HG02943 (cell line): ENCODE measurements at regions not wholly inside any gene's neighbourhood (a gene's known extent, or its start where the extent isn't known, plus 50 kb on each side); places are given as distances from the start of the nearest gene placed in this dataset.

ENCODE experiments used
- ATAC-seq: cut with Tn5 transposase; IDR thresholded peaks from one replicate; pipeline ENCODE4 v1.9.1; 2021; ENCODE audit warnings: mild to moderate bottlenecking, low read depth, moderate library complexity; ENCODE audit not compliant: unreplicated experiment

DNA sequence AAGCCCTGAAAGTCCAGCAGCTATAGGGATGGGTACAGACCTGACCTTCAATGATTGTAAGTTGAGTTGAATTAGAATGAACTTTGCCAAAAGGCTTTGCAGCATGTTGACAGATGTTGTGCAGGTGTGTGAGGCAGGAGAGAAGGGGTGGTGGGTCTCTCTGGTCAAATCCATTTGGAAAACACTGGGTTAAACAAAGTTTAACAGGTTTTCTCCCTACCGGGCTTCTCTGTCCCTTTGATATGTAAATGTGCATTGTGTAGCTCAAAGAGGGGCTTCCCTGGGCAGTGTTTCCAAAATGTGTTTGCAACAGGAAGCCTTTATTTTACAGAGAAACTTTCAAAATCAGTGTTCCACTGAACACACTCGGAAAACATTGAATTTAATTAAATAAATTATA lies 72.1 kb upstream of the BRINP1 start:
- no peak for ATAC-seq

DNA sequence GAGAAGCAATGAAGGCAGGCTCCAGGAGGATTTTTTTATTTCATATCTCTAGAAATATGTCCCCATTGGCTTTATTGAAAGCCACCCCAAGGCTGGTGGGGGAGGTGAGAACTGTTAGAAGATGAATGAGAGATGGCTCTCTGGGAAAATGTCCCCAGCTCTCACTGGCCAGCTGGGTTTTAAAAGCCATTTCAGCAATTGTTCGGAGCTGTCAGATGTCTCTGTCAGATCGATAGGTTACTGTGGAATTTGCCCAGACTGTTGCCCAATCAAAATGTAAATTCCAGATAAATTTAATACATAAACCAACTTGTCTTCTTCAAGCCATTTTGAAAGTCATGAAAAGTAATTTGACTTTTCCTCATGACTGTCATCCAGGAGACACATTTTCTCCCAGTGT lies 67.0 kb upstream of the BRINP1 start:
- no peak for ATAC-seq

DNA sequence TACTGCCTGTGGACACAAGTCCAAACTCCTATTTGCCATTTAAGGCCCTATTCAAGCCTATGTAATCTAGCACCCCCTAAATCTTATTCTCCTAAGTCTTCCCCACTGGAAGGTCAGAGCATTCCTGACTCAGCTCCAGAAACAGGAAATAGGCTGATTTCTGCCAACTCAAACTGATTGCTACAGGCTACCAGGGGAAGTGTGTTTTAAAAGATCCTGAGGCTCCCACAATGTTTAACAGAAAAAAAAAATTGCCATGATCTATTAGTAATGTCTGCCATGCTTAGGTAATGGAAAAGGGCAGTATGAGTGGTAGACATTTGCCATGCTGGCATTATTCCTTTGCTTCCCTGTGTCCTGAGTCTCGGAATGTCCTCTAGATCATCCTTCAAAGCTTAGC lies 65.8 kb upstream of the BRINP1 start:
- ATAC-seq = no peak

DNA sequence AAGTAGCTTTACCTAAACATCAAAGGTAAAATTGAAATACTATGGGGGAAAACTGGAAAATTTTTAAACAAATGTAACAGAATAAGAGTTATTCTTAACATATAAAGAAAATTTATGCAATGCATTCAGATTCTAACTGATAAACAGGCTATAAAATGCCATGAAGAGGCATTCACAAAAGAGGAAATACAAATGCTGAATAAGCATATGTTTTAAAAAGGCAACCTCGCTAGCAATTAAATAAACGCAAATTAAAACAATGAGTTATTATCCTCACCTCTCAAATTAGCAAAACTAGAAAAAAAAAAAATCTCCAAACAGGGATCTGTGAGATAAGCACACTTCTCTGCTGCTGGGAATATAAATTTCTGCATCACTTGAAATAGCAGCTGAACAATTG lies 63.2 kb upstream of the BRINP1 start:
- no peak for ATAC-seq

DNA sequence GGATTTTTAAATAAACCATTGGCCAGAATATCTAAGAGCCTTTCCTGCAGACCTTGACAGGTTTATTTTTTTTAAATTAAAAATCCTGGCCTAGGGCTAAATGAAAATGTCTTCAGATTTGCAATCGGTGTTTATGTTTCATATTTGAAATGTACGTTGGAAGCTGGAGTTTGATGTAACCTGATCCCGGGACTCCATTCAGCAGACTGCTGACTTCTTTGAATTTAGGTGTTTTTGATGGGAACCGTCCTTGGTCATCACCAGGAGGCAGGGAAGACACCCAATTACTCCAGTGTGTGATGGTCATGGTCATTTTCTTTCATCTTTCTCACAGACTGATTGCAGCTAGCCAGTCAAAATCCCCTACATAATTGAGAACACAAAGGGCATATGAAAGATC lies 60.1 kb upstream of the BRINP1 start:
- no peak for ATAC-seq

DNA sequence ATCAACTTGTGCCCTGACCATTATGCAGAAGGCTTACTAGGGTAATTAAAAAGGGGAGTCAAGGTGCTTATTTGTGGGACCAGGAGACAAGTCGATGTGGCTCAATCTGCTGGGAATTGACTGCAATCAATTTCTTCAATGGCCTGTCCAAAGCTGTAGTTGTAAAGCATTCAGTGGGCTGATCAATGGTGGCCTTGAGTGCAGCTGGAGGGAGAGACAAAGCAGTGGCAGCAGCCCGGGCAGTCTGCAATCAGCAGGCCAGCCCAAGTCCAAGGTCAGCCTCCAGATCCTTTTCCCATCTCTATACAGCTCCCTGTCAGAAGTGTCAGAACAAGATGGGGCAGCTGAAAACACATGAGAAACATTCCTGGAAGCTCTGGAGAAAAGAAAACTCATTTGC lies 51.0 kb upstream of the BRINP1 start:
- ATAC-seq = no peak
